H1 (cell line): ENCODE measurements at regions not wholly inside any gene's neighbourhood (a gene's known extent, or its start where the extent isn't known, plus 50 kb on each side); places are given as distances from the start of the nearest gene placed in this dataset.

Source experiments
- CTCF ChIA-PET: fragments of 300-600 bp; sonication (Branson Sonifier 250); formaldehyde crosslinking; loops from one replicate; lab custom pipeline; 2021; ENCODE audit not compliant: partially characterized antibody; lab: Charles Lee
- POLR2A ChIA-PET: fragments of 300-600 bp; sonication (Branson Sonifier 250); formaldehyde crosslinking; loops from one replicate; lab custom pipeline; 2021; ENCODE audit warnings: inconsistent platforms; ENCODE audit not compliant: partially characterized antibody; lab: Charles Lee
- DNase-seq, 2 experiments: peaks; one replicate each; pipeline versions ENCODE4 v3.0.0 to v3.0.0-alpha.2; 2010 to 2022; ENCODE audit warnings: low spot score in 2 of 2, low read depth in 1 of 2, mixed read lengths in 1 of 2
- FAIRE-seq: peaks from 2 replicates; lab custom pipeline; 2011; peaks lifted over from hg19 to GRCh38; lab: Jason Lieb, UNC
- H2AFZ ChIP-seq: 2 replicates; pipeline ENCODE4 v1.8.1; 2012; ENCODE audit warnings: low read length, inconsistent platforms
- H2AK5ac ChIP-seq: 2 replicates; pipeline ENCODE4 v1.6.1; 2013; ENCODE audit warnings: low read depth, low read length
- H2BK120ac ChIP-seq: replicated peaks from 2 replicates; pipeline ENCODE3; 2013; ENCODE audit warnings: low read depth, low read length, inconsistent platforms
- H2BK12ac ChIP-seq: 2 replicates; pipeline ENCODE4 v1.6.1; 2013; ENCODE audit warnings: low read depth, low read length
- H2BK15ac ChIP-seq: 2 replicates; pipeline ENCODE4 v1.6.1; 2013; ENCODE audit warnings: low read length
- H2BK20ac ChIP-seq: 2 replicates; pipeline ENCODE4 v1.6.1; 2013; ENCODE audit warnings: low read length
- H2BK5ac ChIP-seq: 2 replicates; pipeline ENCODE4 v1.6.1; 2013; ENCODE audit warnings: low read depth, low read length
- H3K14ac ChIP-seq: 2 replicates; pipeline ENCODE4 v1.6.1; 2013; ENCODE audit warnings: inconsistent platforms; ENCODE audit not compliant: insufficient read length
- H3K18ac ChIP-seq: 2 replicates; pipeline ENCODE4 v1.6.1; 2013; ENCODE audit warnings: low read length; ENCODE audit errors: extremely low read depth
- H3K23ac ChIP-seq: 2 replicates; pipeline ENCODE4 v1.6.1; 2013; ENCODE audit warnings: inconsistent platforms; ENCODE audit not compliant: insufficient read length
- H3K23me2 ChIP-seq: 2 replicates; pipeline ENCODE4 v1.6.1; 2013; ENCODE audit warnings: low read depth, low read length
- H3K27ac ChIP-seq: 2 replicates; pipeline ENCODE4 v1.6.1; 2011; ENCODE audit warnings: low read depth, low read length, inconsistent platforms
- H3K27me3 ChIP-seq, 4 experiments: replicated peaks in 1 of 4; 1 replicate in 1 of 4; 2 replicates in 3 of 4; pipeline versions ENCODE4 v1.6.1 to v1.8.1; 2011 to 2013; ENCODE audit warnings: low read length in 3 of 4, mild to moderate bottlenecking in 3 of 4, inconsistent platforms in 2 of 4, mixed read lengths in 2 of 4, moderate library complexity in 1 of 4; ENCODE audit not compliant: control insufficient read depth in 3 of 4, insufficient read depth in 3 of 4; ENCODE audit errors: extremely low read depth in 1 of 4
- H3K36me3 ChIP-seq, 4 experiments: 2 replicates each; pipeline versions ENCODE4 v1.6.1 to v1.8.1; 2011 to 2013; ENCODE audit warnings: mild to moderate bottlenecking in 4 of 4, low read length in 3 of 4, moderate library complexity in 2 of 4, control low read depth in 1 of 4, inconsistent platforms in 1 of 4; ENCODE audit not compliant: insufficient read depth in 4 of 4, control insufficient read depth in 2 of 4
- H3K4ac ChIP-seq: replicated peaks from 2 replicates; pipeline ENCODE3; 2013; ENCODE audit warnings: low read length, low read depth, mixed read lengths, inconsistent platforms; ENCODE audit not compliant: insufficient read length
- H3K4me1 ChIP-seq, 4 experiments: replicated peaks in 1 of 4; 1 replicate in 1 of 4; 2 replicates in 3 of 4; pipeline versions ENCODE4 v1.6.1 to v1.8.1; 2011 to 2013; ENCODE audit warnings: low read length in 3 of 4, inconsistent platforms in 2 of 4, mixed read lengths in 1 of 4; ENCODE audit not compliant: insufficient read depth in 4 of 4, control insufficient read depth in 3 of 4
- H3K4me2 ChIP-seq, 2 experiments: 2 replicates each; pipeline versions ENCODE4 v1.6.1 to v1.8.1; 2011 to 2013; ENCODE audit warnings: low read depth in 2 of 2, low read length in 2 of 2, control low read depth in 1 of 2, inconsistent platforms in 1 of 2, mild to moderate bottlenecking in 1 of 2; ENCODE audit not compliant: insufficient read depth in 1 of 2
- H3K4me3 ChIP-seq, 4 experiments: fragments of 200-600, 300-600 bp in 1 of 4; sonication (generic), shearing (Covaris generic), sonication (Bioruptor Twin) in 1 of 4; 2 replicates each; pipeline versions ENCODE4 v1.5.1 to v1.8.1; 2011 to 2016; ENCODE audit warnings: low read length in 4 of 4, low read depth in 3 of 4, control low read depth in 2 of 4, inconsistent platforms in 2 of 4, mild to moderate bottlenecking in 2 of 4, mixed read lengths in 1 of 4, moderate library complexity in 1 of 4; ENCODE audit not compliant: insufficient read depth in 2 of 4; ENCODE audit errors: extremely low read depth in 1 of 4
- H3K56ac ChIP-seq: replicated peaks from 2 replicates; pipeline ENCODE3; 2013; ENCODE audit warnings: low read depth, mild to moderate bottlenecking, mixed read lengths, low read length, inconsistent platforms; ENCODE audit not compliant: insufficient read length
- H3K79me1 ChIP-seq: 2 replicates; pipeline ENCODE4 v1.6.1; 2013; ENCODE audit warnings: low read depth, low read length, control low read depth
- H3K79me2 ChIP-seq, 2 experiments: 2 replicates each; pipeline versions ENCODE4 v1.6.1 to v1.8.1; 2012 to 2013; ENCODE audit warnings: low read length in 2 of 2, mild to moderate bottlenecking in 2 of 2, inconsistent platforms in 1 of 2; ENCODE audit not compliant: insufficient read depth in 2 of 2, control insufficient read depth in 1 of 2
- H3K9ac ChIP-seq, 4 experiments: replicated peaks in 1 of 4; 1 replicate in 1 of 4; 2 replicates in 3 of 4; pipeline versions ENCODE4 v1.6.1 to v1.8.1; 2011 to 2013; ENCODE audit warnings: low read depth in 3 of 4, low read length in 3 of 4, control low read depth in 2 of 4, mild to moderate bottlenecking in 2 of 4, moderate library complexity in 2 of 4, inconsistent platforms in 1 of 4; ENCODE audit errors: extremely low read depth in 1 of 4
- H3K9me3 ChIP-seq, 2 experiments: 2 replicates each; pipeline versions ENCODE4 v1.6.1 to v1.8.1; 2012 to 2013; ENCODE audit warnings: mild to moderate bottlenecking in 2 of 2, moderate library complexity in 2 of 2, control low read depth in 1 of 2, inconsistent platforms in 1 of 2, low read depth in 1 of 2, low read length in 1 of 2, mixed read lengths in 1 of 2; ENCODE audit not compliant: insufficient read depth in 2 of 2
- H4K20me1 ChIP-seq, 2 experiments: replicated peaks in 1 of 2; 2 replicates each; pipeline versions ENCODE3 to v1.8.1; 2011 to 2013; ENCODE audit warnings: inconsistent platforms in 2 of 2, low read length in 2 of 2, mild to moderate bottlenecking in 1 of 2; ENCODE audit not compliant: insufficient read depth in 2 of 2, control insufficient read depth in 1 of 2
- H4K5ac ChIP-seq: 2 replicates; pipeline ENCODE4 v1.6.1; 2013; ENCODE audit warnings: low read length, low read depth, mixed read lengths, inconsistent platforms; ENCODE audit not compliant: insufficient read length
- H4K8ac ChIP-seq: 2 replicates; pipeline ENCODE4 v1.8.0; 2013; ENCODE audit warnings: mild to moderate bottlenecking, moderate library complexity, low read length, inconsistent platforms; ENCODE audit not compliant: insufficient read depth; ENCODE audit errors: extremely low read depth
- H4K91ac ChIP-seq: replicated peaks from 2 replicates; pipeline ENCODE3; 2013; ENCODE audit warnings: low read length, mixed read lengths, inconsistent platforms; ENCODE audit not compliant: insufficient read length
- CEBPB ChIP-seq: IDR thresholded peaks from 2 replicates; pipeline ENCODE4 v1.6.1; 2012; ENCODE audit warnings: low read depth, low read length
- CTBP2 ChIP-seq: IDR thresholded peaks from 2 replicates; pipeline ENCODE4 v1.7.0; 2011; ENCODE audit warnings: borderline replicate concordance, mild to moderate bottlenecking, moderate library complexity, mixed read lengths, low read length; ENCODE audit not compliant: insufficient read depth, insufficient read length
- HDAC2 ChIP-seq, 2 experiments: fragments of 300-600 bp in 1 of 2; sonication (generic) in 1 of 2; IDR thresholded peaks; 2 replicates each; pipeline ENCODE4 v1.6.1; 2011 to 2012; ENCODE audit warnings: low read depth in 2 of 2, low read length in 2 of 2, mild to moderate bottlenecking in 2 of 2, moderate library complexity in 2 of 2, borderline replicate concordance in 1 of 2, inconsistent platforms in 1 of 2
- JUND ChIP-seq: IDR thresholded peaks from 2 replicates; pipeline ENCODE4 v1.6.1; 2011; ENCODE audit warnings: mild to moderate bottlenecking, improper control_type of control experiment, low read length
- KDM1A ChIP-seq: fragments of 200-600, 300-600 bp; sonication (generic); IDR thresholded peaks from 2 replicates; pipeline ENCODE4 v1.7.1; 2016; ENCODE audit warnings: mild to moderate bottlenecking, low read length, borderline replicate concordance
- KDM5A ChIP-seq: fragments of 200-600 bp; IDR thresholded peaks from 2 replicates; pipeline ENCODE4 v1.7.1; 2012; ENCODE audit warnings: mild to moderate bottlenecking, low read length, inconsistent platforms, mixed read lengths
- SP2 ChIP-seq: IDR thresholded peaks from 2 replicates; pipeline ENCODE4 v1.6.1; 2012; ENCODE audit warnings: mild to moderate bottlenecking, low read length, inconsistent platforms
- SRF ChIP-seq: IDR thresholded peaks from 2 replicates; pipeline ENCODE4 v1.6.1; 2011; ENCODE audit warnings: mild to moderate bottlenecking, low read depth, low read length, moderate library complexity
- WGBS, 2 experiments: shearing (Covaris generic) in 1 of 2; methylation state at CpG; one replicate each; pipeline versions ENCODE4 v1.1.6 to v1.1.7; 2013 to 2015; ENCODE audit warnings: low lambda C conversion rate in 2 of 2, mixed read lengths in 2 of 2, inconsistent platforms in 1 of 2, low coverage in 1 of 2, missing lambda C conversion rate in 1 of 2; ENCODE audit not compliant: insufficient replicate concordance in 2 of 2, insufficient coverage in 1 of 2, insufficient read length in 1 of 2; ENCODE audit errors: extremely low coverage in 1 of 2, missing lambda C conversion rate in 1 of 2; 5-methylcytosine and 5-hydroxymethylcytosine counted together
- TF ChIP-seq, protein P1 (sequence below): IDR thresholded peaks from 2 replicates; pipeline ENCODE4 v1.6.1; 2012; ENCODE audit warnings: inconsistent platforms

DNA sequence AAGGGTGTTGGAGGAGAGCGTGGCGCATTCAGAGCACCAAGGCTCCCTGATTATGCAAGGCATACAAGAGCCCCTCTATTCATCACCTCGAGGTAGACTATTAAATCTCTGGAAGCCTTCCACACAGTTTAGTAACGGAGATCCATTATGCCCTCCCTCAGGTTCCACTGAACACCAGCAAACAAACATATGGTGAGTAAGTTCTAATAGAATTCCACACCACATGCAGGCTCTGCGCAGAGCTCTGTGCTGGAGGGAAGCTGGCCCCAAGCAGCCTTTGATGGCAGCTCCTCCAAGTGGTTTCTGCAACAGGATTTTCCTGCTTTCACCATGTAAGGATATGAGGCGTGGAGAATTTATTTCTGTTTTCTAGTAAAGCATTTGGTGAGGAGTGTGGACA lies 238.6 kb downstream of the C1D start:
- Histone ChIP-seq H3K36me3 (no peaks in the 10 kb centered on the region), H3K23ac (no peak overlapping the region), H3K79me2 (no peaks in the 10 kb centered on the region), H3K4ac (no peak overlapping the region), H2AFZ (no peak overlapping the region), H3K27me3 (peaks cover 0 to 1% (median 0%) of the 10 kb centered on the region in 4 experiments; a peak in 1 of 7 replicates), H3K14ac (no peak overlapping the region), H2BK12ac (no peak overlapping the region), H4K8ac (no peak overlapping the region), H2BK120ac (no peak overlapping the region), H3K4me1 (no peaks in the 10 kb centered on the region), H4K5ac (no peak overlapping the region), H3K18ac (no peak overlapping the region), H2BK5ac (no peak overlapping the region), H3K23me2 (no peaks in the 10 kb centered on the region), H3K9me3 (no peaks in the 10 kb centered on the region), H3K56ac (no peak overlapping the region), H4K91ac (no peak overlapping the region), H3K79me1 (no peaks in the 10 kb centered on the region), H2BK15ac (no peak overlapping the region), H3K4me2 (no peak overlapping the region), H3K9ac (no peak overlapping the region), H3K4me3 (no peak overlapping the region), H2BK20ac (no peak overlapping the region), H4K20me1 (no peaks in the 10 kb centered on the region), H3K27ac (no peak overlapping the region), H2AK5ac (no peak overlapping the region)
- FAIRE-seq (no peak), DNase-seq (no peak)
- no peak for TF ChIP-seq HDAC2 (IDR thresholded peaks at IDR 0.05; ENCODE audit: borderline replicate concordance in 1 of 2, low read depth in 2 of 2, low read length in 2 of 2)
- no peak for TF ChIP-seq JUND
- no peak for TF ChIP-seq SRF
- no peak for TF ChIP-seq CEBPB
- no peak for TF ChIP-seq KDM1A
- no peak for TF ChIP-seq SP2
- TF ChIP-seq CTBP2: no peak
- TF ChIP-seq KDM5A: no peak
- TF ChIP-seq, protein P1, sequence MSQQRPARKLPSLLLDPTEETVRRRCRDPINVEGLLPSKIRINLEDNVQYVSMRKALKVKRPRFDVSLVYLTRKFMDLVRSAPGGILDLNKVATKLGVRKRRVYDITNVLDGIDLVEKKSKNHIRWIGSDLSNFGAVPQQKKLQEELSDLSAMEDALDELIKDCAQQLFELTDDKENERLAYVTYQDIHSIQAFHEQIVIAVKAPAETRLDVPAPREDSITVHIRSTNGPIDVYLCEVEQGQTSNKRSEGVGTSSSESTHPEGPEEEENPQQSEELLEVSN: no peak
- CTCF ChIA-PET: interaction anchor here (0.9 to 1.8 kb wide), 3 partner anchors 12 to 90 kb away, joined by 3 to 4 read pairs (median 3); no protein-coding TSS in a partner anchor
- WGBS, 2 experiments: 86% methylated on average over 6 of the region's 6 CpGs; no CpG with 5 or more reads in 1 of the 2 experiments
- POLR2A ChIA-PET: no interaction called here
